GM18520 (cell line): ENCODE measurements at regions not wholly inside any gene's neighbourhood (a gene's known extent, or its start where the extent isn't known, plus 50 kb on each side); places are given as distances from the start of the nearest gene placed in this dataset.

ENCODE experiments used
- ATAC-seq: cut with Tn5 transposase; IDR thresholded peaks from one replicate; pipeline ENCODE4 v1.9.1; 2021; ENCODE audit not compliant: unreplicated experiment

- ATAC-seq, result peak; percentile 89
Measured at GRCh38 chr5:74326571-74327338, 313.8 kb downstream of the ENC1 start.

DNA sequence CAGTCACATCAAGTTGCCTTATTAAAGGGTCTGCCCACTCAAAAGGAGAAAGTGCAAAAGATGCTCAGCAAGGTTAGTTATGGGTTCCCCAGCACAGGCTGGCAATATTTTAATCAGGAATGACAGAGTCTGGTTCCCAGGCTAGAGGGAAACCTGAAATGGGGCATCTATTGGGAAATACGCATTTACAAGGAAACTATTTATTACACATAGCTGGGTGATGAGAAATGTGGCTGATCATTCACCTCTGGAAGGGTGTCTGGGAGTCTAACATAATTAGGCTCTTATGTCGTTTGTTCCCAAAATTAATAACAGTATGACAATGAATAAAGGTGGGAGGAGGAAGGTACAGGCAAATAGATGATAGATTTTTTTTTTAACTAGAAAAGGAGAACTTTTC is 314.7 kb downstream of the ENC1 start:
- no peak for ATAC-seq

- no peak for ATAC-seq
Measured at GRCh38 chr5:74324556-74324955, 316.0 kb downstream of the ENC1 start.

GRCh38 chr5:74322944-74323343 is 317.6 kb downstream of the ENC1 start:
- ATAC-seq, result no peak

DNA sequence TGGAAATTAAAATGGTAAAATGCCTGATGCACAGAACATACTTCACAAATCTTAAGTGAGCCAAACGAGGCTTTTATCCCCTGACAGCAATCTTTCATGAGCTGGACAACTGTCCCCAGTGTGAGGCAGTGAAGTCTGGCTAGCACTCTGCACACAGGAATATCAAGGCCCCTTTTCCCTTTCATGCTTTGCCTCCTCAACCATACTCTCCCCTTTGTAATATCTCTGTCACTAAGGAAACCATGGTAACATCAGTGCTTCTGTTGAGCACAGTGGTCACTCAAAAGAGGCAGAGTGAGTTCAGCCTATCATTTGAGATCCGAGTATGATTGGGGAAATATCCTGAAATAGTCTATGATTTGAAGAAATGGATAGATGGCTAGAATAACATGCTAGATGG is 318.3 kb downstream of the ENC1 start:
- ATAC-seq, result no peak

DNA sequence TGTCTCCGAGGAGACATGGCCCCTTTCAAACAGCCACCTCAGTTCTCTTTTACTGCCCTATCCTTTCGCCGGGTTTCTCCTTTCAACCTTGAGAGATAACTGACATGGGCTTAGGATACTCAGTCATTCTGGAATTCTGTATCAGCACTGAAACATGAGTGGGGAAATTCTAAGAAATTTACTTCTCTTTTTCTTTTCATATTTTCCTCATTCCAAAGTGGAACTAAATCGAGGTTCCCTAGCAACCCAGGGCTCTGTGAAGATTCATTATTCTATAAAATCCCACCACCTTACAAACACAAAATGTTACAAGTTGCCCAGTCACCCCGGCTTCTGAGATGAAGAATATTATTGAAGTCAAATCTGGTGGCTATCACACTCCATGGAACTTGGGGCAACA is 319.2 kb downstream of the ENC1 start:
- no peak for ATAC-seq

- ATAC-seq, result no peak
Measured at GRCh38 chr5:74320526-74320925, 320.0 kb downstream of the ENC1 start.

- ATAC-seq, result no peak
Measured at GRCh38 chr5:74319076-74319475, 321.5 kb downstream of the ENC1 start.

DNA sequence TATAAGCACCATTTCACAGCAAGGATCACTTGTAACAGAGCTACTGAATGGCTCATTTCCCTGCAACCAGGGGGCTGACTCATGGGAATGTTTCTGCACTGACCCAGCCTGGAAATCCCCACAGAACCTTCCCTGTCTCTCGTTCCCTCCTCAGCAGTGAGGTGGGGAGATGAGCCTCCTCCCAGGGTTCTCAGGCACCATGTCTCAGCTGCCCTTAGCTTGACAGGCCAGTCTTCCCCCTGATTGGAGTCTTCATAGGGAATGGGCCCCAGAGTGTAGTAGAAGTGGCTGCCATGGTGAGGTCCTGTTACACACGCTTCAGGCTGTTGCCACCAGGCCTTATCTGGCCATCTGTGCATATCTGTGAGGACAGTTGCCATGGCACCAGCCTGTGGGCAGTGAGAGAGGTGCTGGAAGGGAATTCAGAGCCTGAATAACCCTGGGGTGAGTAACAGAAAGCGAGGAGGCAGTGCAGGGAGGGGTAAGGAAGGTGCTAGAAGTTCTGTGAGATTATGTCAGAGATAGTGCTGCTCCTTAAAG is 324.4 kb downstream of the ENC1 start:
- ATAC-seq, result no peak

GRCh38 chr5:74314906-74315305 is 325.6 kb downstream of the ENC1 start:
- no peak for ATAC-seq

- no peak for ATAC-seq
Measured at GRCh38 chr5:74313896-74314295, 326.6 kb downstream of the ENC1 start.

DNA sequence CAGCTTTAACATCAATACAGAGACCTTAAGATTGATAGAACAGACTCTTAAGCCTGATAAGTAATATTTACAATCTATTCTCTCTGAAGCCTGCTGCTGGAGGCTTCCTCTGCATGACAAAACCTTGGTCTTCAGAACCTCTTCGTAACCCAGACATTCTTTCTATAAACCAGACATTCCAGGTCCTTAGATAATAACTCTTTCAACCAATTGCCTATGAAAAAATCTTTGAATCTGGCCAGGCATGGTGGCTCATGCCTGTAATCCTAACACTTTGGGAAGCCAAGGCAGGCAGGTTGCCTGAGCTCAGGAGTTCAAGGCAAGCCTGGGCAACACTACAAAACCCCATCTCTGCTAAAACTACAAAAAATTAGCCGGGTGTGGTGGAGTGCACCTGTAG is 327.8 kb downstream of the ENC1 start:
- no peak for ATAC-seq

GRCh38 chr5:74311961-74312360 is 328.6 kb downstream of the ENC1 start:
- no peak for ATAC-seq

- ATAC-seq, result no peak
Measured at GRCh38 chr5:74310997-74311930, 329.3 kb downstream of the ENC1 start.

- ATAC-seq, result no peak
Measured at GRCh38 chr5:74310386-74310785, 330.1 kb downstream of the ENC1 start.

DNA sequence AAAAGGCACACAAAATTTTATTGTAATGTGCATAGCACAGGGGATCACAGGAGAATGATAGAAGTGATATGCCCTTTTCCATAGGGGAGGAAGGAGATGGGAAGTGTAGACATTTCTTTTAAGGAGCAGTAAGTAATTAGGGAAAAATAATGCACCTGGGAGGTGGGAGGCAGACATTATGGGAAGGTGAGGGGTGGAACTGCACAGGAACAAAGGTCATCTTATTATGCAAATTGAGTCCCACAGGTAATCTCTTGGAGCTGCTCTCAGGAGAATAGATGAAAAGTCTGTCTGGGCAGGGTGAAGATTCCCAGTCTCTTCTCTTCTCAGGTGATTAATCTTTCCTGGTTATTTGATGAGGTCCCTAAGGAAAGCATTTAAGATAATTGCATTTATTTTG is 331.5 kb downstream of the ENC1 start:
- no peak for ATAC-seq

DNA sequence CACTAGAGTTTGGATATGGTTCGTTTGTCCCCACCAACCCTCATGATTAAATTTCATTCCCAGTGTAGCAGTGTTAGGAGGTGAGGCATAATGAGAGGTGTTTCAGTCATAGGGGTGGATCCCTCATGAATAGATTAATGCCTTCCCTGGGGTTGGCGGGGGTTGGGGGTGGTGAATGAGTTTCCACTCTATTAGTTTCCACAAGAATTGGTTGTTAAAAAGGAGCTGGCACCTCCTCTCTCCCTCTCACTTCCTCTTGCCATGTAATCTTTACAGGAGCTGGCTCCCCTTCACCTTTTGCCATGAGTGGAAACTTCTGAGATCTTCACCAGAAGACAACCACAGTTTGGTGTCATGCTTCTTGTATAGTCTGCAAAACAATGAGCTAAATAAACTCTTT is 333.7 kb downstream of the ENC1 start:
- no peak for ATAC-seq

- no peak for ATAC-seq
Measured at GRCh38 chr5:74304536-74304935, 336.0 kb downstream of the ENC1 start.

DNA sequence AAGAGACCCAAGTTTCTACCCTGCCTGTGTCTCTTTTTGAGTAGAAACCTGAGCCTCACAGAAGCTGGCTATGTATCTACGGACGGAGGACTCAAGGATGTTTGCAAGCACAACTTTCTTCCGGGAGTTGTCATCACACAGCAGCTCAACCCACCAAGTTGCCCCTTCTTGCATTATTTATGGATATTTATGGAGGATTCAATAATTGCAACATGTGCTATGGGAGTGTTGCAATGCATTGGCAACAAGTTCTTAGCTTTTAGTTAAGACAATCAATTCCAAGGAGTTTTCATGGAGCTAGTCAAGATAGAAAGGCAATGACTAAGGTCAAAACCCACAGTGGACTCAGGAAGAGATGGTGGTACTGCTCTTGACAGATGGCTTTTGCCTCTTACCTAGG is 336.9 kb downstream of the ENC1 start:
- ATAC-seq, result no peak

DNA sequence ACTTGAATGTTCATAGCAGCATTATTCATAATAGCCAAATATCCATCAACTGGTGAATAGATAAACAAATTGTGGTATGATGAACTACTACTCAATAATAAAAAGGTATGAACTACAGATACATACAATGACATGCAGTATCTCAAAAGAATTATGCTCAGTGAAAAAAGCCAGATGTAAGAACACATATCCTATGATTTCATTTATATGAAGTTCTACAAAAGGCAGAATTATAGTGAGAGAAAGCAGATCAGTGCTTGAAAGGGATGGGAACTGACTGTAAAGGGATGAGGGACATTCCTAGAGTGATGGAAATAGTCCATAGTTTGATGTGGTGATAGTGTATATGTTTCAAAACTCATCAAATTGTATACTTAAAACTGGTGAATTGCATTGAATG is 339.0 kb downstream of the ENC1 start:
- ATAC-seq, result no peak

- no peak for ATAC-seq
Measured at GRCh38 chr5:74300808-74301389, 339.6 kb downstream of the ENC1 start.

GRCh38 chr5:74299833-74300232 is 340.7 kb downstream of the ENC1 start:
- ATAC-seq, result no peak
